Neural cell (in vitro differentiated cells): ENCODE measurements at regions not wholly inside any gene's neighbourhood (a gene's known extent, or its start where the extent isn't known, plus 50 kb on each side); places are given as distances from the start of the nearest gene placed in this dataset.

Source experiments
- CTCF ChIP-seq: fragments of 450-650 bp; IDR thresholded peaks from 2 replicates; pipeline ENCODE4 v1.5.1; 2014; ENCODE audit warnings: antibody characterized with exemption, mild to moderate bottlenecking, moderate library complexity; ENCODE audit not compliant: poor library complexity, severe bottlenecking
- POLR2AphosphoS5 ChIP-seq: IDR thresholded peaks from 2 replicates; pipeline ENCODE4 v1.6.1; 2012
- TAF1 ChIP-seq: IDR thresholded peaks from 2 replicates; pipeline ENCODE4 v1.6.1; 2012; ENCODE audit warnings: low read depth

GRCh38 chr5:174560861-174561260 is 163.5 kb upstream of the MSX2 start:
- TF ChIP-seq CTCF (no peak), TAF1 (no peak), POLR2AphosphoS5 (no peak)
